C4-2B (cell line): ENCODE measurements at regions not wholly inside any gene's neighbourhood (a gene's known extent, or its start where the extent isn't known, plus 50 kb on each side); places are given as distances from the start of the nearest gene placed in this dataset.

Experiments
- ZFX ChIP-seq: fragments of 450-650 bp; IDR thresholded peaks from 2 replicates; pipeline ENCODE4 v1.6.1; 2017
- TF ChIP-seq, protein P1 (sequence below): fragments of 450-650 bp; conservative IDR thresholded peaks from 2 replicates; pipeline ENCODE4 v1.5.1; 2017; ENCODE audit warnings: mild to moderate bottlenecking

DNA sequence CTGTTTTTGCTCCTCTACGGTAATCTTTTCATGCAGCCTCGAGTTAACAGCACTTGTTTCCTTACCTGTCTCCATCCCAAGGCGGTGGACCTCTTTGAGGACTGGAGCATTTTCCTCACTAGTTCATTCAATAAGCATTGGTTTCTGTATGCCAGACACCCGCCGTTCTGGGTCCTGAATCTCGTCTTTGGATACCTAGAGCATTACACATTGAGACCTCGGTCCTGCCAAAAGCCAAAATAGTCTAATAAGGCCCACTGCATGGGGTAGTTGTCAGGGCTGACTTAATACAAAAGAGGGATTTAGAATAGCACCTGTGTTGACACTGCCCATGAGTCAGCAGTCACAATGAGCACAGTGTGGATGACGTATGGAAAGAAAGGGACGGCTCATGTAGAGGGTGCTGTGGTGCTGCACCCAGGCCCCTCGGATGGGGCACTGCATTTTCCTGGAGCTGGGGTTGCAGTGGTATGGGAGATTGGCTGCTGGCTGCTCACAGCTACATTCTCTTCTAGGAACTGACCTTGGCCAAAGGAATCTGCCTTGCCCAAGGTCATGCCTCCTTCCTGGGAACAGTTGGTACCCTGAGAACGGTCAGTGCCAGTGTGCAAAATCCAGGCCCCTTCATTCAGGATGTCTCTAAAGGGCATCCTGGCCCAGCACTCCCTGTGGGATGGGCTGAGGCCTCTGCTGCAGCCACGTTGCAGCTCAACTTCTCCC is 126.9 kb upstream of the NCK2 start:
- TF ChIP-seq, protein P1, sequence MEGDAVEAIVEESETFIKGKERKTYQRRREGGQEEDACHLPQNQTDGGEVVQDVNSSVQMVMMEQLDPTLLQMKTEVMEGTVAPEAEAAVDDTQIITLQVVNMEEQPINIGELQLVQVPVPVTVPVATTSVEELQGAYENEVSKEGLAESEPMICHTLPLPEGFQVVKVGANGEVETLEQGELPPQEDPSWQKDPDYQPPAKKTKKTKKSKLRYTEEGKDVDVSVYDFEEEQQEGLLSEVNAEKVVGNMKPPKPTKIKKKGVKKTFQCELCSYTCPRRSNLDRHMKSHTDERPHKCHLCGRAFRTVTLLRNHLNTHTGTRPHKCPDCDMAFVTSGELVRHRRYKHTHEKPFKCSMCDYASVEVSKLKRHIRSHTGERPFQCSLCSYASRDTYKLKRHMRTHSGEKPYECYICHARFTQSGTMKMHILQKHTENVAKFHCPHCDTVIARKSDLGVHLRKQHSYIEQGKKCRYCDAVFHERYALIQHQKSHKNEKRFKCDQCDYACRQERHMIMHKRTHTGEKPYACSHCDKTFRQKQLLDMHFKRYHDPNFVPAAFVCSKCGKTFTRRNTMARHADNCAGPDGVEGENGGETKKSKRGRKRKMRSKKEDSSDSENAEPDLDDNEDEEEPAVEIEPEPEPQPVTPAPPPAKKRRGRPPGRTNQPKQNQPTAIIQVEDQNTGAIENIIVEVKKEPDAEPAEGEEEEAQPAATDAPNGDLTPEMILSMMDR = no peak
- TF ChIP-seq ZFX = no peak
